Keratinocyte (primary cell): ENCODE measurements at regions not wholly inside any gene's neighbourhood (a gene's known extent, or its start where the extent isn't known, plus 50 kb on each side); places are given as distances from the start of the nearest gene placed in this dataset.

ENCODE experiments used
- CTCF ChIP-seq, 3 experiments: IDR thresholded peaks in 1 of 3; conservative IDR thresholded peaks in 1 of 3; optimal IDR thresholded peaks in 1 of 3; 2 replicates in 2 of 3; 3 replicates in 1 of 3; pipeline versions ENCODE3 to v1.5.1; 2011; ENCODE audit warnings: low read length in 3 of 3, mild to moderate bottlenecking in 3 of 3, moderate library complexity in 2 of 3, control low read depth in 1 of 3, inconsistent platforms in 1 of 3; ENCODE audit not compliant: insufficient read depth in 2 of 3; ENCODE audit errors: extremely low read depth in 1 of 3
- EZH2 ChIP-seq: IDR thresholded peaks from one replicate; pipeline ENCODE4 v1.6.1; 2012; ENCODE audit warnings: inconsistent platforms, mild to moderate bottlenecking, low read length, moderate library complexity

- TF ChIP-seq EZH2 (no peak), CTCF (optimal IDR thresholded peaks at IDR 0.05 in 1 of 3, IDR thresholded peaks at IDR 0.05 in 1 of 3, conservative IDR thresholded peaks at IDR 0.05 in 1 of 3; ENCODE audit: extremely low read depth in 1 of 3, insufficient read depth in 2 of 3, low read length in 3 of 3) (no peak)
Measured at GRCh38 chr11:13103962-13104554, 94.9 kb downstream of the RASSF10 start.
